NCI-H69 (cell line): ENCODE measurements at regions not wholly inside any gene's neighbourhood (a gene's known extent, or its start where the extent isn't known, plus 50 kb on each side); places are given as distances from the start of the nearest gene placed in this dataset.

Experiments
- DNase-seq: peaks from one replicate; lab custom pipeline; 2025; lab: John Stamatoyannopoulos, UW

DNA sequence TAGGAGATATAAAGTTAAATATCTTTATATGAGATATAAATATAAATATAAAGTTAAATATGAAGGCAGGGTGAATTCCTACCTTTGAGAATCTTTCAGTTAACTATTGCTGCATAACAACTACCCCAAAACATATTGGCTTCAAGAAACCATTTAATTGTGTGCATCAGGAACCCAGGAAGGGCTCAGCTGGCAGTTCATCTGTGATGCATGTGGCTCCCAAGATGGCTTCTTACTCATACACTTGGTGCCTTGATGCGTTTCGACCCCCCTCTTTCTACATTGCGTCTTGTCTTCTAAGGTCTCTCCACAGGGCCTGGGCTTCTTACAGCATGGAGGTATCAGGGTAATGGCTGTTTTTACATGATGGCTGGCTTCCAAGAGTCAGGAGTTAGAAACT lies 253.9 kb upstream of the CRY1 start:
- no peak for DNase-seq

- peak; percentile 90 for DNase-seq
Measured at GRCh38 chr12:107349008-107349747, 255.8 kb upstream of the CRY1 start.

DNA sequence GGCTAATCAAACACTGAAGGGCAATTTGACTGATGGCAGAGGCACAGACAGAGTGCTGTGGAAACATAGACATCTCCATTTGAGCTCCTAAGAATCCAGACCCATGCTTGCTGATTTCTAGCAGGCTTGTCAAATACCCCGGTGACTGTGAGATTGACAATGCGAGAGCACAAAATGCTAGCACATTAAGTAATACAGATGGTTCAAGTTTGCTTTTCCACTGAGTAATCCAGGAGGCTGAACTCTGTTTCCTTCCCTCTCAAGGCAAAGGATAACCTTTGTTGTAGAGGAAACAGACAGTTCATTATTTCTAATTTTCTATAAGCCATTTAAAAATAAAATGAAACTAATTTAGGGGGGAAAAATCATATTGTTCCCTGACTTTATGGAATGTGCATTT lies 256.5 kb upstream of the CRY1 start:
- peak; percentile 26 for DNase-seq

GRCh38 chr12:107351109-107351508 lies 257.8 kb upstream of the CRY1 start:
- no peak for DNase-seq

DNA sequence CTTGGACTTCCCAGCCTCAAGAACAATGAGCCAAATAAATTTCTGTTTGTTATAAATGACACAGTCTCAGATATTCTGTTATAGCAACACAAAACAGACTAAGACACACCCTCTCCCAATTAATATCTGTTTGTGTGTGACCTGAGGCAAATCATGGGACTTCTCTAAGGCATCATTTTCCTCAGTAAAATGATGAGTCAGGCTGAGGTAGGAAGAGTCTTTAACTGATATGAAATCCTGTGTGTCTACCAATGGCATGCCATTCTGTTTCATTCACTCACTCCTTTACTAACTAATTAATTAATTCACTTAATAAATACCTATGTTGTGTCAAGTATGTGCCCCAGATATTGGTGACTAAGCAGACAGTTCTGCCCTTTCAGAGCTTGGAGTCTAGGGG lies 258.4 kb upstream of the CRY1 start:
- no peak for DNase-seq

- no peak for DNase-seq
Measured at GRCh38 chr12:107352347-107353081, 259.2 kb upstream of the CRY1 start.

GRCh38 chr12:107353312-107353711 lies 260.0 kb upstream of the CRY1 start:
- DNase-seq = no peak

DNA sequence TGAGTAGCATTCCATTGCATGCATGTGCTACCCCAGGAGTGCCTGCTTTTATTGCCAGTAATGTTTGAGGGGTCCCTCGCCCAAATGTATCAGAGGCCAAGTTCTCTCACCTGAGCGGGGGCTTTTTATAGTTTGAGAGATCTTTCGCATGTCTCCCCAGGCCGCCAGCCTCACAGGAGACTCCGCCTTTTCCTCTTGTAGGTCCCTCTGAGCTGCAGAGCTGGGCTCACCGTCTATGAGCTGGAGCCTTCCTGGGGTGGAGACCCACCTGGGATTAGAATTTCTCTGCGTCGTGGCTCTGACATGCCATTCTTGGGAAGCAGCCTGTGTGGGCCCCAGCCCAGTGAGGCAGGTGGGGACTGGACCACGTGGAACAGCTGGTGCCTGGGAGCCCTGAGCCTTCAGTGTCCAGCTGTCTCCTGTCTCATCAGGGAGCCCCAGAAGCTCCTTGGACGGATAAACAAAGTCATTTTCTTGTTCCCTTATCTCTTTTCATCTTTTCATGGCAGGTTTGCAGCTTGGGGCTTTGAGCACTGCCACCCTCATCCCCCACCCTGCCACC lies 261.7 kb upstream of the CRY1 start:
- DNase-seq = peak; percentile 13

DNA sequence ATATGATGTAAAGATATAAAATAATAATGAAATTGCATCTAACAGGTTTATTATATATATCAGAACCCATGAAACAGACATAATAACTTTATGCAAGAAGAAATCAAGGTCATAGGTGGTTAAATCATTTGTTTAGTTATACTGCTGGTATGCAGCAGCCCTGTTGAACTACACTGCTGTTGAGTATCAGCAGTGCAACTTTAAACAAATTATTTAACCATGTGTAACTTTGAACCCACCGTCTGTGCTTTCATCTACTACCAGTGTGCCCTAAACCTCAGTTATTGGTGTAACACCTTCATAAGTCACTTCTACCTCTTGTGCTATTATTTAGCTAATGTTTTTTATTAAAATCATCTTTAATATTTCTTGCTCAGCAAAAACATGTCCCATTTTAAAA lies 262.3 kb upstream of the CRY1 start:
- no peak for DNase-seq

DNA sequence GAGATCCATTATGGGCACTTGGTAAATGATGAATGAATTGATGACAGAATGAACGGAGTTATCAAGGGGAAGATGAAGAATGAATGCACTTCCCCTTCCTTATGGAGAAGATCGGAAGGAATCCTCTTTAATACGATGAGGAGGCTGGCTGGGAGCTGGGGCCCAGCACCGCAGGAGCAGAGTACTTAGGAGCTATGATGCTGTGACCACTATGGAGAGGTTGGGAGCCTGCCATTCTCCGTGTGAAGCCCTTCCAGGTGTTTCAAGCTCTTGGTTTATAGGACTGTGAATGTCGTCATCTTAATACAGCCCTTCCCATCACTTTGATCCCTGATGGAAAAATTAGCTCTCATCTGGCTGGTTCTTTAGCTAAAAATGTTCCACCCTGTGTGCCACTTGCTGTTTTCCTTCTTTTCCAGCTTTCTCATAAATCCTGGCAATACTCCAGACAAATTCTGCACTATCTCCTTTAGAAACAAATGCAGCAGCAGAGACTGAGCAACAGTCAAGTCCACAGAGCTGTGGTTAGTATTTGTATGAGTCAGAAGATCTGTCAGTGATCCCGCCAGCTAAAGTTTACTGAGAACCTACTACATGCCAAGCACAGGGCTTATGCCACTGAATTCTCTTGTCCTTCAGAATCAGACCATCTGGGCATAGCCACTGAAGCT lies 263.1 kb upstream of the CRY1 start:
- DNase-seq = no peak

- DNase-seq = no peak
Measured at GRCh38 chr12:107356937-107357295, 263.6 kb upstream of the CRY1 start.

- peak; percentile 51 for DNase-seq
Measured at GRCh38 chr12:107359382-107359781, 266.0 kb upstream of the CRY1 start.

DNA sequence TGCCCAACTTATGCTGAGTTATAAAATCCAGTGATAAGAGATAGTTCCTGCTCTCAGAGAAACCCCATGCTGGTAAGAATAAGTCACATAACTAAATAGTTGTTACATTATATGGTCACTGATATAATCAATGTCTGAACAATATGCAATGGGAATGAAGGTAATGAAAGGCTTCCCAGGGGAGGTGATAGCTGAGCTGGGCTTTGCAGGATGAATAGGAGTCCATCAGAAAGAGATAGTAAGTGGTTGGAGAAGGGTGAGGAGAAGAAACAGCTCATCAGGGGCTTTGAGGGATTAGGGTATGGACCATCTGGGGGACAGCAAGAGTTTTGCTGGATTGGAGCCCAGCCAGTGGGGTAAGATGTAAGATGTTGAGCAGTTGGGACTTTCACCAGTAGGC lies 266.7 kb upstream of the CRY1 start:
- no peak for DNase-seq

GRCh38 chr12:107360482-107360881 lies 267.1 kb upstream of the CRY1 start:
- DNase-seq = no peak

- no peak for DNase-seq
Measured at GRCh38 chr12:107361970-107362369, 268.6 kb upstream of the CRY1 start.

- no peak for DNase-seq
Measured at GRCh38 chr12:107362960-107363359, 269.6 kb upstream of the CRY1 start.

- no peak for DNase-seq
Measured at GRCh38 chr12:107364875-107365518, 271.6 kb upstream of the CRY1 start.

DNA sequence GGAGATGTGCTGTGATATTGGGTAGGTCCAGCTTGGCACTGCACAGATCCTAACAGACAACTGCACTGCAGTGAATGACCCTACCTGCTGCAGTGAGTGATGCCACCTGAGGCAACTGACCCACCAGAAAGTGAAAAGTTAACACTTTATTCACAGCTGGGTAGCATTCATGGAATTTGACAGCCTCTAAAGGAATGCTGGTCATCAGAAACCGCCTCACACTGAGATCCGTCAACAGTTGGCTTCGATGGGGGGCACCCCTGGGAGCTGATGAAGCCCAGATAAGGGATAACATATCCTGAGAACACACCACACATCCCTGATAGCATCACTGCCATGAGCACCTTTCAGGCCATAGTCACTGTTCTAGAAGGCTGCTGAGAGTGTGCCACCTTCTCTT lies 272.4 kb upstream of the CRY1 start:
- DNase-seq = no peak

DNA sequence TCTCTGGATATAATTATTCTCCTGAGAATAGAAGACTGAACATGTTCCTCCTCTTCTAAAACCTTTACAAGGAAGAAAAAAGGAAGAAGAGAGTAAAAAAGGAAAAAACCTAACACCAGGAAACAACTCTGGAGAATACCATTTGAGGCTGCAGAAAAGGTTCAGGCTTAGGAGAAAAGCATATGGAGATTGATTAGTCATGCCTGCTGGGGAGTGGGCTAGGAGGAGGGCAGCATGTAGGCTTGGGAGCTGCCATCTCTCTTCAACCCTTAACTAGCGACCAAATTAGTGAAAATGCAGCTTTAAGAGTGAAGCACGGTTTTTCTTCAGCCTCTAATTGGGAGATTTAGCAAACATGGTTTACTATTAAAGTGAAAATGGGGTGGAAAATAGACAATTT lies 273.0 kb upstream of the CRY1 start:
- no peak for DNase-seq

- no peak for DNase-seq
Measured at GRCh38 chr12:107368586-107368985, 275.2 kb upstream of the CRY1 start.

- no peak for DNase-seq
Measured at GRCh38 chr12:107369006-107369405, 275.7 kb upstream of the CRY1 start.

GRCh38 chr12:107369679-107370078 lies 276.3 kb upstream of the CRY1 start:
- DNase-seq = no peak
